GM23338 (cell line): ENCODE measurements at regions not wholly inside any gene's neighbourhood (a gene's known extent, or its start where the extent isn't known, plus 50 kb on each side); places are given as distances from the start of the nearest gene placed in this dataset.

Experiments
- ATAC-seq: fragments of 200-7000 bp; cut with Tn5 transposase; 3 replicates; pipeline ENCODE4 v1.9.1; 2020
- DNase-seq: peaks from one replicate; pipeline ENCODE4 v3.0.0-alpha.2; 2015; ENCODE audit warnings: low spot score
- H2AFZ ChIP-seq: fragments of 200-600 bp; sonication (generic); 2 replicates; pipeline ENCODE4 v1.8.0; 2016; ENCODE audit warnings: antibody characterized with exemption, mild to moderate bottlenecking, moderate library complexity
- H3F3A ChIP-seq: fragments of 200-600 bp; sonication (generic); replicated peaks from 2 replicates; pipeline ENCODE4 v1.8.0; 2017; ENCODE audit warnings: antibody characterized with exemption, mixed run types, low read depth
- H3K27ac ChIP-seq: fragments of 200-600 bp; sonication (generic); 2 replicates; pipeline ENCODE4 v1.6.1; 2016; ENCODE audit warnings: low read depth
- H3K27me3 ChIP-seq: fragments of 200-600 bp; sonication (generic); 2 replicates; pipeline ENCODE4 v1.8.0; 2016; ENCODE audit warnings: mild to moderate bottlenecking, mixed run types, moderate library complexity; ENCODE audit not compliant: insufficient read depth
- H3K36me3 ChIP-seq: fragments of 200-600 bp; sonication (generic); 2 replicates; pipeline ENCODE4 v1.8.0; 2016; ENCODE audit warnings: mild to moderate bottlenecking; ENCODE audit not compliant: insufficient read depth
- H3K4me1 ChIP-seq: fragments of 200-600 bp; sonication (generic); 2 replicates; pipeline ENCODE4 v1.8.0; 2016; ENCODE audit warnings: mild to moderate bottlenecking, moderate library complexity; ENCODE audit not compliant: insufficient read depth
- H3K4me2 ChIP-seq: fragments of 200-600 bp; sonication (generic); 2 replicates; pipeline ENCODE4 v1.7.1; 2017; ENCODE audit warnings: mixed run types
- H3K4me3 ChIP-seq: fragments of 200-600 bp; sonication (generic); 2 replicates; pipeline ENCODE4 v1.6.1; 2016; ENCODE audit warnings: mixed run types
- H3K79me2 ChIP-seq: fragments of 200-600 bp; sonication (generic); replicated peaks from 2 replicates; pipeline ENCODE4 v1.8.0; 2017; ENCODE audit warnings: mild to moderate bottlenecking; ENCODE audit not compliant: insufficient read depth
- H3K9me2 ChIP-seq: fragments of 200-600 bp; sonication (generic); 2 replicates; pipeline ENCODE4 v1.8.0; 2017; ENCODE audit not compliant: insufficient read depth
- H4K20me1 ChIP-seq: fragments of 200-600 bp; sonication (generic); replicated peaks from 2 replicates; pipeline ENCODE4 v1.8.0; 2017; ENCODE audit warnings: mild to moderate bottlenecking; ENCODE audit not compliant: insufficient read depth
- H3K27ac Mint-ChIP-seq: 2 replicates; pipeline ENCODE4 v1.8.0; 2020; ENCODE audit warnings: inconsistent platforms, mild to moderate bottlenecking, moderate library complexity, mixed read lengths
- H3K27me3 Mint-ChIP-seq: 3 replicates; pipeline ENCODE4 v1.8.0; 2022; ENCODE audit warnings: low read depth, mild to moderate bottlenecking, moderate library complexity, mixed read lengths, inconsistent platforms; ENCODE audit not compliant: insufficient read depth, poor library complexity
- H3K36me3 Mint-ChIP-seq: 3 replicates; pipeline ENCODE4 v1.8.0; 2021; ENCODE audit warnings: low read depth, mild to moderate bottlenecking, inconsistent platforms, moderate library complexity, mixed read lengths
- H3K4me1 Mint-ChIP-seq: 3 replicates; pipeline ENCODE4 v1.8.0; 2020; ENCODE audit warnings: mild to moderate bottlenecking, inconsistent platforms, mixed read lengths
- H3K4me3 Mint-ChIP-seq: 3 replicates; pipeline ENCODE4 v1.8.0; 2021; ENCODE audit warnings: moderate library complexity, mild to moderate bottlenecking, inconsistent platforms, mixed read lengths
- H3K9me3 Mint-ChIP-seq: 3 replicates; pipeline ENCODE4 v1.8.0; 2020; ENCODE audit warnings: moderate library complexity, mild to moderate bottlenecking, inconsistent platforms, mixed read lengths
- CREB1 ChIP-seq: fragments of 250-450 bp; sonication (Bioruptor Pico); IDR thresholded peaks from 2 replicates; pipeline ENCODE4 v1.5.0; 2020; ENCODE audit warnings: low read depth, mild to moderate bottlenecking, moderate library complexity
- CTCF ChIP-seq, 2 experiments: fragments of 200-600 bp in 1 of 2; sonication (generic) in 1 of 2; conservative IDR thresholded peaks; 2 replicates each; pipeline versions ENCODE4 v1.5.1 to v1.6.1; 2016 to 2017; ENCODE audit warnings: antibody characterized with exemption in 2 of 2, low read depth in 2 of 2, mild to moderate bottlenecking in 2 of 2, moderate library complexity in 1 of 2
- ETS1 ChIP-seq: IDR thresholded peaks from 2 replicates; pipeline ENCODE4 v1.6.1; 2016; ENCODE audit warnings: antibody characterized with exemption
- EZH2 ChIP-seq: fragments of 200-600 bp; sonication (generic); IDR thresholded peaks from one replicate; pipeline ENCODE4 v1.8.0; 2017; ENCODE audit warnings: antibody characterized with exemption, mild to moderate bottlenecking, low read depth; ENCODE audit not compliant: unreplicated experiment
- EZH2phosphoT487 ChIP-seq: fragments of 200-600 bp; sonication (generic); IDR thresholded peaks from one replicate; pipeline ENCODE4 v1.8.1; 2018; ENCODE audit warnings: antibody characterized with exemption; ENCODE audit not compliant: unreplicated experiment
- JUNB ChIP-seq: IDR thresholded peaks from one replicate; pipeline ENCODE4 v1.6.1; 2016; ENCODE audit warnings: antibody characterized with exemption; ENCODE audit not compliant: unreplicated experiment
- REST ChIP-seq: IDR thresholded peaks from one replicate; pipeline ENCODE4 v1.6.1; 2018; ENCODE audit warnings: antibody characterized with exemption; ENCODE audit not compliant: unreplicated experiment
- ZNF114 ChIP-seq: fragments of 250-450 bp; sonication (Bioruptor Pico); IDR thresholded peaks from 2 replicates; pipeline ENCODE4 v1.5.0; 2020; ENCODE audit warnings: mild to moderate bottlenecking, moderate library complexity
- ZNF462 ChIP-seq: fragments of 250-450 bp; sonication (Bioruptor Pico); IDR thresholded peaks from 2 replicates; pipeline ENCODE4 v1.5.0; 2020; ENCODE audit warnings: mild to moderate bottlenecking, moderate library complexity

- TF ChIP-seq ZNF462 (CRISPR knock-in tag) (no peak), ETS1 (no peak), ZNF114 (CRISPR knock-in tag) (no peak)
These were observed 321.7 kb downstream of the DLEU7 start (continued) for GRCh38 chr13:50521831-50522149.

- Mint-ChIP-seq H3K36me3 (no peaks in the 10 kb centered on the region), H3K27ac (no peak overlapping the region), H3K4me3 (no peak overlapping the region), H3K4me1 (peaks cover 23% of the 10 kb centered on the region), H3K27me3 (peaks cover 11% of the 10 kb centered on the region), H3K9me3 (no peaks in the 10 kb centered on the region)
- H3K79me2 ChIP-seq = no peaks in the 10 kb centered on the region
- no peaks in the 10 kb centered on the region for H3F3A ChIP-seq
- no peak overlapping the region for H2AFZ ChIP-seq
- ATAC-seq = no peak
- no peak overlapping the region for H3K27ac ChIP-seq
- H4K20me1 ChIP-seq = no peaks in the 10 kb centered on the region
- TF ChIP-seq REST (no peak), CREB1 (CRISPR knock-in tag) (no peak), CTCF (conservative IDR thresholded peaks at IDR 0.05; ENCODE audit: low read depth in 2 of 2) (no peak), EZH2 (no peak), JUNB (no peak), ZNF114 (CRISPR knock-in tag) (no peak), EZH2phosphoT487 (no peak)
- H3K36me3 ChIP-seq = no peaks in the 10 kb centered on the region
- peaks cover 6% of the 10 kb centered on the region; the same call in 1 of the 2 replicates for H3K9me2 ChIP-seq
- no peak for DNase-seq
- H3K27me3 ChIP-seq = no peaks in the 10 kb centered on the region
- H3K4me1 ChIP-seq = peaks cover 6% of the 10 kb centered on the region; the same call in 1 of the 2 replicates
- H3K4me2 ChIP-seq = no peak overlapping the region
- H3K4me3 ChIP-seq = no peak overlapping the region
These were observed 321.0 kb downstream of the DLEU7 start for GRCh38 chr13:50522506-50522905.
